AML-193 (cell line): ENCODE measurements at regions not wholly inside any gene's neighbourhood (a gene's known extent, or its start where the extent isn't known, plus 50 kb on each side); places are given as distances from the start of the nearest gene placed in this dataset.
"Not testable (repeated sequence)": the region's sequence is repeated elsewhere in the genome, so short reads cannot be mapped to it uniquely, and the experiment has no call there.

Experiments used
- DNase-seq, 2 experiments: peaks; one replicate each; lab custom pipeline; 2025; lab: John Stamatoyannopoulos, UW

DNA sequence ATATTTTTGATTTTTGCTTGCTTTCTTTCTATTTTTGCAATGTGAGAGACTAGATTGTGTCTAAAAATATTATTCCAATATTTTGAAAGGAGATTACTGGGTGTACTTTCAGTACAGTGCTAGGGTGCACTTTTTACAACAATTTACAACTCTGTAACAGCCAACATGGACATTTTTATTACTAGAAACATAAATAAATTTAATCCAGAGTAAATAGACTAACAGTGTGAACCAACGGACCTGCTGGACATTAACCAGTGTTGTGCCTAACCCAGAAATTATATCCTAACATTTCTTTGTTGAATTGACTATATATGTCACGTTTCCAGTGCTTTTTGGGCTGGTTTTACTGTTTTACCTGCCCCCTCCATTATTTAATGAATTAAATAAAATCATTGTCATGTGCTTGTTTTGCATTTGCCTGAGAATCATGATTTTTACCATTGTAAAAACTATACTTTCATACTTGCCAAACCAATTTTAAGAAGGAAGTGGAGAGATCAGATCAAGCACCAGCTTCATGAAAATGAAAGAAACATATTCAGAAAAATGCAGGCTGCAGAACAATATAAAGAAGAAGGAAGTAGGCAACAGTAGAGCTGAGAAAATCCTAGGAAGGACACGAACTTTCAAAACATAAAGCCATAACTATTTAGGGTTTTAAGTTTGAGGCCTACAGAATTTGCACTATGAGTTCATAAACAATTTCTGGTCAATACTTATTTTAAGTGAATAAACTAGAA lies 400.8 kb upstream of the PIK3R1 start:
- DNase-seq, result peak; percentile 5

DNA sequence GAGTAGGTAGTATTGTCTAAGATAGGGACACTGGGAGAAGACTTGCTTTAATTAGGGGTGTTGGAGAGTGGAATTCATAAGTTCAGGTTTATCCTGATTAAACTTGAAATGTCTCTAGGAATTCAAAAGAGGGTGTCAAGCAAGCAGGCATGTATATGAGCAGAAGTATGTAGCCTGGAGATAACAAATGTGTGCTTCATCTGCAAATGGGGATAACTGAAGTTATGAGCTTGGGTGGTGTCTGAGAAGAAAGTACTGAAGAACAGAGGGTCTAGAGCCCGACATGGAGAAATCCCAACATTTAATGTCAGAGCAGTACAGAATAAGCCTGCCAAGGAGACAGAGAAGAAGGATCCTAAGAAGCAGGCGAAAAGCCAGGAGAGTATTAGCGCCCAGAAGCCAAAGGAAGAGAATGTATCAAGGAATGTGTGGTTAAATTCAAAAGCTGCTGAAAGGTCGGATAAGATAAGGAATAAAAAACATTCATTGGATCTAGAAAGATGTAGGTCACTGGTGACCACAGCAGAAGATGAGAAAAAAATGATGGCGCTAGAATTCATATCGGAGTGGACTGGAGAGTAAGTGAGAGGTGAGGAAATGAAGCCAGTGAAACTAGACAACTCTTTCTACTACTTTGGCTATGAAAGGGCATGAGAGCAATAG lies 401.5 kb upstream of the PIK3R1 start:
- DNase-seq, result no peak

DNA sequence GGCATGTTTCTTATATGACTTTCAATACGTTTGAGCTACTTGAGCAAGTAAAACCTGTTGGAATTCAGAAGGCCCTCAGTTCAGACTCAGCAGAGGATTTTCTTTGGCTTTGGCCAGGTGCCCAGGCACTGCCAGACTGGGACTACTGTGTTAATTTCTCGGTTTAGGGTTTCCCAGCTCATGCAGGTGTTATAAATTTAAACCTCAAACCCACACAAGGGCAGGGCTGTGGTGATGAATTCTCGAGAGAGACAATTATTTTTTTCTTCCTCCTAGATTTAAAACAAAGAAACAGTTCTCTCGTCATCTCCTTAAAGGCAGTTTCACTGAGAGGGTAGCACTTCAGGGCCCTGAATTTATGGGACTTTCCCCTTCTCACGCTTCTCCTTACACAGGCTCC lies 406.0 kb upstream of the PIK3R1 start:
- DNase-seq, result no peak

DNA sequence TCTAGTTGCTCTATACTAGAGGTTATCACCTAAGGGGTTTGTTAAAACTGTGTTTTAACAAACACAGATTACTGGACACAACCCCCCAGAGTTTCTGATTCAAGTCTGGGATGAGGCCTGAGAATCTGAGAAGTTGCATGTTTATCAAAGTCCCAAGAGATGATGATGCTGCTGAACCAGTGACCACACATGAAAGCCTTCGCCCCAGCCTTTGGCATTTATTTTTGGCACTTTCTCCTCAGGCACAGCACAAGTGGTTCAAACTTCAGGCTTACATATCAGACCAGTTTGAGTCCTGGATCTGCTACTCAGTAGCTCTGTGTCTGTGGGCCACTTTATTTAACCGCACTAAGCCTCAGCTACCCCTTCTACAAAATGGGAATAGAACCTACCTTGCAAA lies 407.2 kb upstream of the PIK3R1 start:
- no peak for DNase-seq

DNA sequence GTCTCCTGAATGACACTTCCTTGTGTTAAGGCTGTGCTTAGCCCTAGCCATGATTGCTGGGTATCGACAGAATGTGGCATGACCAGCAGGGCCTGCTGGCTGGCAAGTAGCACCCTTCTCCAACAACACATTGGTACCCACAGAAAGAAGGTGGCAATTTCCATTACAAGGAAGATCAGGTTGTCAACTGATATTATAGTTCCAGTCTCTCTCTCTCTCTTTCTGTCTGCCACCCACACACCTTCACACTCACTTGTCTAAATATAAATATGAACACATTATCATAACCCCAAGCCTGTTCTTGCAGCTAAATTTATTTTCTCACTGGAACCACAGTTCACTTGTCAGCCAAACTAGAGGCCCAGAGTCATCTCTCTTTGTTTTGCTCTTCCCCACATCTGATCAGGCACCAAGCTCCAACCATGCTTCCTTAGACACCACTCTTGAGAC lies 408.1 kb upstream of the PIK3R1 start:
- DNase-seq, result no peak

DNA sequence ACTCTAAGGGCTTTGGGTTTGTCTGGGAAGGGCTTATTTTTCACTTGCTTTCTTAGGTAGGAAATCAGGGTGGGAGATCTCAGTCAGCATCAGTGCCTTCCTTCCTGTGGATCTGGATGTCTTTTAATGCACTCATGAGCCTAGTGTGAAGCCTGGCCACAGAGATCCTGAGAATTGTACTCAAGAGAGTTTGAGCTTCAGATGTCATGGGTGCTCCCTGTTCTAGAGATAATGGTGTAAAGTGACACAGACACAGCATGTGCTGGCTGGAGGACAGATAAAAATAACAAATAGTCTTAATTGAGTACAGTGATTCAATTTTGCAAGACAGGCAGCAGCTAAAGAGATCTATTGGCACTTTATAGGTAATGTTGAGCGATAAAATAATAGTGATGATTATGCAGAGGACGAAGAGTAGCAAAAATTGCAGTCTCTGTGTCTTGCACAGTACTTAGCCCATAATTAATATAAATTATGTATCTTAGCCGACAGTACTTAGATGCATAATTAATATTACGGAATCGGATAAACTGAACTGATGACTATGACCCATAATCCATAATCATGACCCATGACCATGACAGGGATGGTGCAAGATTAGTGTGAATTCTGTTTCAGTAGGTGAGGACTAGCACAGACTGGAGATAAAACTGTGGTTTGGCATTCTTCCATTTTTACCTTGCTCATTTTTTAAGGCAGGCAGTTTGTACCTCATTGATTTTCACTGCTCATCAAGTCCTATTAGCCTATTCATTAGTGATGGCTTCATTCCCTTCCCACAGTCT lies 408.7 kb upstream of the PIK3R1 start:
- DNase-seq, result no peak

DNA sequence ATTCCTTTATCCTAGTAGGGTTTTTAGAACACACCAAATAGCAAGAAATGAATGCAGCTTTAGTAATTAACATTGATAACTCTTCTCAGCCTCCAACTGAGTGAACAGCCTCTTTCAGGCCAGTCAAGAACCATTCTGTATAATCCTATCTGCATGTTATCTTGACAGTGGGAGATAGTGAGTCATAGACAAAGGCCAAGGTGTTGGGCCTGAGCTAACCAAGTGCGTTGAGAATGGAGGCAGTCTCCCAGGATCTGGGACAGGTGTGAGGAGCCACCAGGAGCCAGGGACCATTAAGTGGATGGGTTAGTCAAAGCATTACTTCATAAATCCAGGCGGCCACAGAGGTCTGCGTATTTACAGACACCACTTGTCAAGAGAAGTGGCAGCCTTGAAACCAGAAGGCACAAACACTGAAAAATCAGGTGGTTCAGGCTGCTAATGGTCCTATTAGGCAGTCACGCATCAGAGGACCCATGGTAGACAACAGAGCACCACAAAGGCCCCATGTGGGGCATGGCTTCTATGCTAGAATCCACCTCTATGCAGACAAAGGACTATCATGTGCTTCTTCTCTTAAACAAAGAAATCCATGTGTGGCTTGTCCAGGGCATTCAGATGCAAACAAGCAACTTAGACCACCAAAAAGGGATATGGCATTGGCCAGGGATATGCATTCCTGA lies 409.7 kb upstream of the PIK3R1 start:
- DNase-seq, result no peak

DNA sequence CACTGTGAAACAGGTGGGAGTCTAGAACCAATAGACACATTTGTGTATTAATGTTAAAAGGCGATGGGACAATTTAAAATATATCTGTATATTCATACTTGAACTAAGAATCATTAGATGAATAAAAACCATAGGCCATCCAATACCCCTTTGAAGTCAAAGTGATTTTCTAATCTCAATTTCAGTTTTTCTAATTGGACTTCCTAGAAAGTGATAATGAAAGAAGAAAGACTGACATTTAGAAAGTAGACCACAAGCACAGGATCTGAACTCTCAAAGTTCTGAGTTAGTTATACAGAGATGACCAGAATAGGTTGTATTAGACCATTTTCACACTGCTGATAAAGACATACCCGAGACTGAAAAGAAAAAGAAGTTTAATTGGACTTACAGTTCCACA lies 412.8 kb upstream of the PIK3R1 start:
- no peak for DNase-seq

DNA sequence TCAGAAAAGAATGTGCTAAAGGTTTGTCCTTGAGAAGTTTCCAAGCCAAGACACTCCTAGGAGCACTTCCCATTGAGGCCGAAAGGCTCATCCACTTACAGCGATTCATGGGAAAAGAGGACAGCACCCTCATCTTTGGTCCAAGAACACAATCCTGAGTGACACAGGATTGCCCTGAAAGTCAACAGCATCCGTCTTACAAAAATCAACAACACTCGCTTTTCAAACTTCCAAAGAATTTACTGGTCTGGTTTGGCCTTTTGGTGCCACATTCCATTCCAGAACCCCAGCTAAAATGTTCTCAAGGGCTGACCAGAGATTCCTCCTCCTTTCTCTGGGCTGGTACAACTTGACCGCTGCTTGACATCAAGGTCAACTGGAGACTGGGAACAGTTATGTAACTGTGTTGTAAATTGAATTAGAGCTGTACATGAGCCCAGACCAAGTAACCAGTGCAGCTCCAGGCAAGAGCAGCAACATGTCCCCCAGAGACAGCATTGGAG lies 415.8 kb upstream of the PIK3R1 start:
- no peak for DNase-seq

DNA sequence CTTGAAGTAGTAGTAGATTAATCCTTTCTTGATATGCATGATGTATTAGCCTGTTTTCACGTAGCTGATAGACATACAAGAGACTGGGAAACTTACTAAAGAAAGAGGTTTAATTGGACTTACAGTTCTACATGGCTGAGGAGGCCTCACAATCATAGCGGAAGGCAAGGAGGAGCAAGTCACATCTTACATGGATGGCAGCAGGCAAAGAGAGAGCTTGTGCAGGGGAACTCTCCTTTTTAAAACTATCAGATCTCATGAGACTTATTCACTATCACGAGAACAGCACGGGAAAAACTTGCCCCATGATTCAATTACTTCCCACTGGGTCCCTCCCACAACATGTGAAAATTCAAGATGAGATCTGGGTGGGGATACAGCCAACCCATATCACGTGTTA lies 417.1 kb upstream of the PIK3R1 start:
- DNase-seq, result not testable (repeated sequence)

DNA sequence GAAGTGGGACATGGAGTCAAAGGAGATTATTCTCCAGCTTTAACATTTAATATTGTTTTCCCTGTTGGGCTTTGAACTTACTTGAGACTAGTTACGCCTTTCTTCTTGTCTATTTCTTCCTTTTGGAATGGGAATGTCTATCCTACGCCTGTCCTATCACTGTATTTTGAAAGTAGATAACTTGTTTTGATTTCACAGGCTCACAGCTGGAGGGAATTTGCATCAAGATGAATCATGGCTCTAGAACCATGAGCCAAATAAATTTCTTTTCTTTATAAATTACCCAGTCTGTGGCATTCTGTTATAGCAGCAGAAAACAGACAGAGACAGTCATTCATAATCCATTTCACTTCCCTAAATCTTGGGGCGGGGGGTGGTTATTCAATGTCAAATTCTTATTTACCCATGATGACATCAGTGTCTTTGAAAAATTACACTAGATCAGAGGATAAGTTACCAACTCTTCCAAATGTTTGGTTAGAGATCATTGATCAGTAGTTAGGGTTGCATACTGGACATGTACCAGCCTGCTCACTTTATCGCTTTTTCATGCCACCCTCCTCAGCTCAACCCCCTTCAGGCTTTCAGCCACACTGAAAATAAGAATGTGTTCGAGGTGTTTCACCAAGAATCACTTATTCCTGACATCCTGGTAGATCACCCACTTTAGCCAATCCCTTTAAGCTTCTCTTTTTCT lies 419.6 kb upstream of the PIK3R1 start:
- no peak for DNase-seq

DNA sequence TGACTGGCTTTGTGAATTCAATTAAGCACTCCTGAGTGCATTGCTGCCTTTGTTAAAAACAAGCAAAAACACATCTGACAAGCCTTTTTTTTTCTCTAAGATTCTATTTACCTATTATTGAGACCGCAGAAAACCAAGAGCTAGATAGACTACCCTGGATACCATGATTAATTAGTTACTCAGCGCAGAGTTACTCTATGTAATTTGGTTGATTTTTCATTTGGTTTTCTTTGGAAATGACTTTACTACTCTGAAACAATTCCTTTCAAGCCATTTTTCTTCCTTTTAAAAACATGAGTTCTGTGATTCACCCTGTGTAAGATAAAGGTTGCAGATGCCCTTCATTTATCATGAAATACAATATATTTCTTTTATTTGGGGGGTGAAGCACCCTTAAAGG lies 421.6 kb upstream of the PIK3R1 start:
- DNase-seq, result no peak

DNA sequence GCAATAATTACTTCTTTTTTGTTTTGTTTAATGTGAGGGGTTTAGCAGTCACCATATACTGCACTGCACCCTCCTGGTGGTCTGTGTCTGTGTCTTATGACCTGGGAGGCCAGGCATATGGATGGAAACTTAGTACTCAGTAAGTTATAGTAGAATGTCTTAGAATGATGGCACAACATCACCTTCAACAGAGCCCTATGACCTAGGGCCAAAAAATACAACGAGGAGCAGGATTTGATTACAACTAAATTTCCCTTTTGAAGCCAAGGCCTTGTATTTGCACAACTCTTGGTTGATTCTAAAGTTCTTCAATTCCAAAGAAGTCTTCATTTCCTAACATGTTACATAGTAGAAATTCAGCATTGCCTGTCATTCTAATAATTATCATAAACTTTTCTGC lies 422.1 kb upstream of the PIK3R1 start:
- no peak for DNase-seq

DNA sequence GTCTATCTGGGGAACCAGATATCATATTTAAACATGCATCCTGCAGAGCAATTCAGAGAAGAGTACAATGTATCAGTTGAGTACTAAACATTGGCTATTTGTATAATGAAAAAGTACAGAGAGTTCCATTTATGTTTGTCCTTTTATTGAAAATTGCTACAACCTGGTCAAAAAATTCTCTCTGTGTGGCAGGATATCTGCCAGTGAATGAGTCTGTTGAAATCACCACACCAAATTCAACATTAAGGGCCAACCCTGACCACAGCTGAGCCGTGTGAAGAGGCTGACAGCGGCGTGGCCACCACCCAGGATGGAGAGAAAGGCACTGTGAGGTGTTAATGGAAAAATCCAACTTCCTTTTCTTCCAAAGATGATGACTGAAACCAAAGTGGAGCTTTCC lies 422.7 kb upstream of the PIK3R1 start:
- no peak for DNase-seq

DNA sequence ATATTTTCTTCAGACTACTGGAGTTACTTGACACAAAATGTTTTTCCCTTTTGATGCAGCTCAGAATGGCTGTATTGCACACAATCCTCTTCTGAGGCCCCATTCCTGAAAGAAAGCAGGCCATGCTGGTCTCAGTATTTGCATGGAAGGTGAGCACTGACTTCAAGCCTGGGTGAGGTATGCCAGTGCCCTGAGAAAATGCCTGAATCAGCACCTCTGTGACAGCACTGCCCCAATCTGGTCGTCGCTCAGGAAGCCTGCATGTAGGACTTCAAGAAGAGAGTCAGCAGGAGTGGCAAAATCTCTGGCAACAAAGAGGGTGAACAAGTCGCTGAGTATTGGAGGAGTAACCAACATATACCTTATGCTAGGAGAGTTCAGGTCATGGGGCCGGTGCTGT lies 425.2 kb upstream of the PIK3R1 start:
- DNase-seq, result no peak

DNA sequence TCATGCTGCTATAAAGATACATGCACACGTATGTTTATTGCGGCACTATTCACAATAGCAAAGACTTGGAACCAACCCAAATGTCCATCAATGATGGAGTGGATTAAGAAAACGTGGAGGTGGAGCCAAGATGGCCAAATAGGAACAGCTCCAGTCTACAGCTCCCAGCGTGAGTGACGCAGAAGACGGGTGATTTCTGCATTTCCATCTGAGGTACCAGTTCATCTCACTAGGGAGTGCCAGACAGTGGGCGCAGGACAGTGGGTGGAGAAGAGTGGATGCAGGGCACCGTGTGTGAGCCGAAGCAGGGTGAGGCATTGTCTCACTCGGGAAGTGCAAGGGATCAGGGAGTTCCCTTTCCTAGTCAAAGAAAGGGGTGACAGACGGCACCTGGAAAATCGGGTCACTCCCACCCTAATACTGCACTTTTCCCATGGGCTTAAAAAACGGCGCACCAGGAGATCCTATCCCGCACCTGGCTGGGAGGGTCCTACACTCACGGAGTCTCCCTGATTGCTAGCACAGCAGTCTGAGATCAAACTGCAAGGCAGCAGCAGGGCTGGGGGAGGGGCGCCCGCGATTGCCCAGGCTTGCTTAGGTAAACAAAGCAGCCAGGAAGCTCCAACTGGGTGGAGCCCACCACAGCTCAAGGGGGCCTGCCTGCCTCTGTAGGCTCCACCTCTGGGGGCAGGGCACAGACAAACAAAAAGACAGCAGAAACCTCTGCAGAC lies 435.5 kb upstream of the PIK3R1 start:
- not testable (repeated sequence) for DNase-seq

DNA sequence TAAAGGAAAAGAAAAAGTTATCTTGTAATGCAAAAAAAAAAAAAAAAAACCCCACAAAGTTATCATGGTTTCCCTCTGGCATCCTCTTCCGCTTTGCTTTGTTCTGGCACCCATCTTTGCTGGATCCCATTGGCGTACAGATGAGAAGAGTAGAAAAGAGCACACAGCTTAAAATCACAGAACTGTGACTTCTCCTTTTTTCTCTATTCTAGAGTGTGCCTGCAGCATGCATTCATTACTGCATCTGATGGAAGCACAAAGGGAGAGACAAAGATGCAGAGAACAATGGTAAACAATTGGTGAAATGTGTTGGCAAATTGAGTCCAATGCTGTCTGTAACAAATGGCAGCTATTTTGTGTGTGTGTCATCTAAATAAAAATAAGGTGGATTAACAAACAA lies 440.8 kb upstream of the PIK3R1 start:
- no peak for DNase-seq

DNA sequence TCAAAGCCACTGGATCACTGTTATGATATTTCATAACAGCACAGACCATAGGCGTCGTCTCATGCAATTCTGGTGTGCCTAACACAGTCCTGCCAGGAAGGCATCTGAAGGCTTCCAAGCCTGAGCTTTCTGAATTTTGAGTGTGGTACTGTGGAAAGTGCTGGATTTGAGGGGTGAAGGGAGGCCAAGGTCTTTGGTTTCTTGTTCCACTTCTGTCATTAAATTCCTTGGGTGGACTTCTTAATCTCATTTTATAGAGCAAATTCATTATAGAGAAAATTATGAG lies 441.3 kb upstream of the PIK3R1 start:
- DNase-seq, result peak; percentile 41 to 54

DNA sequence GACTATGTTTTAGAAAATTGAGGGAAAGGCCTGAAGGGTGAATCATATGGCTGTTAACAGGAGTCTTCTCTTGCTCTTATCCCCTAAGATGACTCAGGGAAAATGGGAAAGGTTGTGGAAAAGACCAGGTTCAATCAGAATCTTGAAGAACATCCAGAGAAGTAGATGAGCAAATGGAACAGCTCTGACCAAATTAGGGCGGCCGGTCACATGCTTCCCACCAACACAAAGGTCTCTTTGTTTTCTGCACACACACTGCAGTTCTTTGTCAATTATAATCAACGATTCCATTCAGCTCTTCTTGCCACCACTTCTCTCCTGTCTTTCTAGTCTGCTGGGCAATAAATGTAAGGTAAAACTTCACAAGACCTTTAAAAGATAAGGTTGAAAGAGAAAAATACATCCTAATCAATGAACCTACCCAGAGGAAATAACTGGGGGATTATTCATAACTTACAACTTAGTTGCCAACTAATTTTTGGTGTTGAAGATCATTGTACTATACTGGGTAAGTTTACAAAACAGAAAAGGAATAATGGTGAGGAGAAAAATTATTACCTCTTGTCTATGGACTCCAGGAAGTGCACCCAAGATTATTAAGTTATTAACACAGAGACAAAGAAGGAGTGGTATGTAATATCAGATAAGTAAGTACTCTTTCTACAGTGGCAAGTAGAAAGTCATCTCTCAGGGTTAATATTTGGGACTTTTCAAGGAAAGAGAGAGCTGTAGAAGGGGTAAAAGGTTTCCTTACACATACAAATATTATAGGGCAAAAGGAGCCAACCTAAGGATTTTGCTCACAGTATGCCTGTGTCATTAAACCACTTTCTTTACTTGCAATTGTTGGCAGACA lies 441.9 kb upstream of the PIK3R1 start:
- DNase-seq, result no peak

DNA sequence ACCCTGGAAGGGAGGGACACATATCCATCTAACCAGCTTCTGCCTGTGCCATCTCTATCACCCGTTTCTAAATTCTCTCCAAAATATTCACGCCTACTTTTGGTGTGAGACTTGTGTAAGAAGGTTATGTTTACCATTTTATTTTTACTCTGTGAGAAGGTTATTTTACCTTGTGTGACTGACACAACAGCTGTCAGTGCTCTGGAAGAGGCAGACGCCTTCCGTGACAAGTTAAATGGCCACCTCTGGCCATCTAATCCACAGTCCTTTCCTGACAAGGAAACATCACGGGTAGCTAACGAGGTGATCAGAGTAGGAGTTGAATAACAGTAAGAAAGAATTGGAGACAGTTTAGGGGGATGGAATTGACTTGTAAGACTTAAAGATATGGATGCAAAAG lies 443.8 kb upstream of the PIK3R1 start:
- no peak for DNase-seq
